Erythroblast (primary cell): ENCODE measurements at regions not wholly inside any gene's neighbourhood (a gene's known extent, or its start where the extent isn't known, plus 50 kb on each side); places are given as distances from the start of the nearest gene placed in this dataset.

Source experiments
- GATA1 ChIP-seq: IDR thresholded peaks from 2 replicates; pipeline ENCODE4 v1.6.1; 2011; ENCODE audit warnings: low read depth, mild to moderate bottlenecking, control low read depth, low read length, moderate library complexity
- POLR2A ChIP-seq: IDR thresholded peaks from 2 replicates; pipeline ENCODE4 v1.6.1; 2011; ENCODE audit warnings: mild to moderate bottlenecking, low read length

DNA sequence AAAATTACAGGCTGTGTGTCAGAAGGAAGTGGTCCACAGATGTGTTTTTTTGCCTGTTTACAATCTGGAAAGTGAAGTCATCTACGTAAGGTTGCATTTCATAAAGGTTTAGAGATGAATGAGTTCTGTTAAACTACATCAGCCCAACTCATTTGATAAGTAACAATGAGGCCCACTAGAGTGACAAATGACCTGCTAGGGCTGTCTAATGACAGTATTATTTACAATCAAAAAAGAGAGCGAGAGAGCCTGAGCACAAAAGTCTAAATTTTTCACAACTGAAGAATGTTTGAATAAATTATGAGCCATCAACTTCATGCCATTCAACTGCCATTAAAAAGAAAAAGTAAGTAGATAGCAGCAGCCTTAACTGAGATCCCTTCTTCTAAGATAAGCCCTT lies 135.7 kb upstream of the TBL1XR1 start:
- TF ChIP-seq POLR2A (no peak), GATA1 (no peak)
